ENCODE measurements at regions not wholly inside any gene's neighbourhood (a gene's known extent, or its start where the extent isn't known, plus 50 kb on each side); places are given as distances from the start of the nearest gene placed in this dataset.

- TF ChIP-seq CTBP1 (IDR thresholded peaks at IDR 0.05; ENCODE audit: borderline replicate concordance) = no peak
- no peak for TF ChIP-seq SUZ12 (IDR thresholded peaks at IDR 0.05)
- no peak for TF ChIP-seq BHLHE40 (IDR thresholded peaks at IDR 0.05; ENCODE audit: borderline replicate concordance)
- no peak for TF ChIP-seq ELF4 (IDR thresholded peaks at IDR 0.05)
- no peak for TF ChIP-seq FOXA1 (IDR thresholded peaks at IDR 0.05)
- no peak for TF ChIP-seq FOXM1 (IDR thresholded peaks at IDR 0.05; ENCODE audit: borderline replicate concordance)
- TF ChIP-seq SP1 (IDR thresholded peaks at IDR 0.05) = no peak
- TF ChIP-seq PKNOX1 (IDR thresholded peaks at IDR 0.05) = no peak
- no peak for TF ChIP-seq TARDBP (IDR thresholded peaks at IDR 0.05)
- no peak for TF ChIP-seq ARNT (IDR thresholded peaks at IDR 0.05)
- TF ChIP-seq FOXK2 (IDR thresholded peaks at IDR 0.05) = no peak
- no peak for TF ChIP-seq L3MBTL2 (conservative IDR thresholded peaks at IDR 0.05)
- TF ChIP-seq HDGF (IDR thresholded peaks at IDR 0.05; ENCODE audit: borderline replicate concordance) = no peak
- TF ChIP-seq ZNF384 (IDR thresholded peaks at IDR 0.05) = no peak
These were observed 87.2 kb upstream of the NXPH2 start for GRCh38 chr2:138867341-138867740.
